C4-2B (cell line): ENCODE measurements at regions not wholly inside any gene's neighbourhood (a gene's known extent, or its start where the extent isn't known, plus 50 kb on each side); places are given as distances from the start of the nearest gene placed in this dataset.

Experiments
- ZFX ChIP-seq: fragments of 450-650 bp; IDR thresholded peaks from 2 replicates; pipeline ENCODE4 v1.6.1; 2017
- TF ChIP-seq, protein P1 (sequence below): fragments of 450-650 bp; conservative IDR thresholded peaks from 2 replicates; pipeline ENCODE4 v1.5.1; 2017; ENCODE audit warnings: mild to moderate bottlenecking

DNA sequence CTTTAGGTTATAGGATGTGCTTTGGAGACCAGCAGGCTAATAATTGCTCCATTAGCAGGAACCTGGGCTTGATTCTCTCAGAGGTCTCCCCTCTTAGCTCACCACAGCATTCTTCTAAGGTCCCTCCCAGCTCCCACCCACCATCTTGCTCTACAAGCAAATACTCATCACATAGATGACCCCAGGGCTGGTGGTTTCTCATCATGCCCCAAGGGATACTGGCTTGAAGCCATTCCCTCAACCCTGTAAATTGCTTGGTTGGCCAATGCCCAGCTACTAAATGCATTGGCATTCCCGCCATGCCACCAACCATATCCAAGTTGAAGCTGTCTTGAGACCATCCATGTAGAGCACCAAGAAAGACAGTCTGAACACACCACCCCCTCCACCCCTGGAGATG is 130.2 kb upstream of the NCAM1 start:
- TF ChIP-seq, protein P1, sequence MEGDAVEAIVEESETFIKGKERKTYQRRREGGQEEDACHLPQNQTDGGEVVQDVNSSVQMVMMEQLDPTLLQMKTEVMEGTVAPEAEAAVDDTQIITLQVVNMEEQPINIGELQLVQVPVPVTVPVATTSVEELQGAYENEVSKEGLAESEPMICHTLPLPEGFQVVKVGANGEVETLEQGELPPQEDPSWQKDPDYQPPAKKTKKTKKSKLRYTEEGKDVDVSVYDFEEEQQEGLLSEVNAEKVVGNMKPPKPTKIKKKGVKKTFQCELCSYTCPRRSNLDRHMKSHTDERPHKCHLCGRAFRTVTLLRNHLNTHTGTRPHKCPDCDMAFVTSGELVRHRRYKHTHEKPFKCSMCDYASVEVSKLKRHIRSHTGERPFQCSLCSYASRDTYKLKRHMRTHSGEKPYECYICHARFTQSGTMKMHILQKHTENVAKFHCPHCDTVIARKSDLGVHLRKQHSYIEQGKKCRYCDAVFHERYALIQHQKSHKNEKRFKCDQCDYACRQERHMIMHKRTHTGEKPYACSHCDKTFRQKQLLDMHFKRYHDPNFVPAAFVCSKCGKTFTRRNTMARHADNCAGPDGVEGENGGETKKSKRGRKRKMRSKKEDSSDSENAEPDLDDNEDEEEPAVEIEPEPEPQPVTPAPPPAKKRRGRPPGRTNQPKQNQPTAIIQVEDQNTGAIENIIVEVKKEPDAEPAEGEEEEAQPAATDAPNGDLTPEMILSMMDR: no peak
- no peak for TF ChIP-seq ZFX
